ENCODE measurements at regions not wholly inside any gene's neighbourhood (a gene's known extent, or its start where the extent isn't known, plus 50 kb on each side); places are given as distances from the start of the nearest gene placed in this dataset.
"Not testable (repeated sequence)": the region's sequence is repeated elsewhere in the genome, so short reads cannot be mapped to it uniquely, and the experiment has no call there.

DNA sequence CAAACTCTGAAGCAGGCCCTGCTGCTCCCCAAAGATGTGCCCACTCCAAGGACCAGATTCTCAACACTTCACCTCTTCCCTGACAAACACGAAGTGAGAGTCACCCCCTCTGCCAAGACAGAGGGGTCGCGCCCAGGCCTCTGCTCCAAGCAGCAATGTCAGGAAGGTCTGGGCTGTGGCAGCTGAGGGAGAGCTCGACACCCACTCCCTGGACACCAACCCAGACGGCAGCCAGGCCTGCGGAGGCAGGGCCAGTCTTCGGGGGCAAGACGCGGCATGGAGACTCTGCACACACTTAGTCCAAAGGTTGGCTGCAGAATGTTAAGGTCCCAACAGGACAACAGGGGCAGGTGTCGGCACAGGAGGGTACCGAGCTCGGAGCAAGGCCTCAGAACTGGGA is 144.2 kb downstream of the DLL1 start:
- no peak for DNase-seq

DNA sequence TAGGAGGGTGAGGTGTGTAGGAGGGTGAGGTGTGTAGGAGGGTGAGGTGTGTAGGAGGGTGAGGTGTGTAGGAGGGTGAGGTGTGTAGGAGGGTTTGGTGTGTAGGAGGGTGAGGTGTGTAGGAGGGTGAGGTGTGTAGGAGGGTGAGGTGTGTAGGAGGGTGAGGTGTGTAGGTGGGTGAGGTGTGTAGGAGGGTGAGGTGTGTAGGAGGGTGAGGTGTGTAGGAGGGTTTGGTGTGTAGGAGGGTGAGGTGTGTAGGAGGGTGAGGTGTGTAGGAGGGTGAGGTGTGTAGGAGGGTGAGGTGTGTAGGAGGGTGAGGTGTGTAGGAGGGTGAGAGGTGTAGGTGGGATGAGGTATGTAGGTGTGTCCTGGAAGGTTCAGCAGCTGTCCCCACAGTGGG is 144.7 kb downstream of the DLL1 start:
- DNase-seq, result not testable (repeated sequence)

DNA sequence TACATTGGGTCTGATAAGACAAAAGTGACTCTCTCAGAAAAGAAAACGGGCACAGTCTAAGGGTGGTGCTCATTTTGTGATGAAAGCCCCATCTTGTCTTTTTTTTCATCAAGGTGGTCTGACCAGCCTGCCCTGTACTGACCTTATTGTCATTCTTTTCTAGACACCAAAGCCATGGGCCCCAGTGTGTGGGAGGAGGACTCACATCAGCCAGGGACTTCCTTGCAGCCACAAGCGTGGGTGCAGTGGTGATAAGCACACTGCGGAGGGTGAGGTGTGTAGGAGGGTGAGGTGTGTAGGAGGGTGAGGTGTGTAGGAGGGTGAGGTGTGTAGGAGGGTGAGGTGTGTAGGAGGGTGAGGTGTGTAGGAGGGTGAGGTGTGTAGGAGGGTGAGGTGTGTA is 145.2 kb downstream of the DLL1 start:
- DNase-seq, result not testable (repeated sequence)

DNA sequence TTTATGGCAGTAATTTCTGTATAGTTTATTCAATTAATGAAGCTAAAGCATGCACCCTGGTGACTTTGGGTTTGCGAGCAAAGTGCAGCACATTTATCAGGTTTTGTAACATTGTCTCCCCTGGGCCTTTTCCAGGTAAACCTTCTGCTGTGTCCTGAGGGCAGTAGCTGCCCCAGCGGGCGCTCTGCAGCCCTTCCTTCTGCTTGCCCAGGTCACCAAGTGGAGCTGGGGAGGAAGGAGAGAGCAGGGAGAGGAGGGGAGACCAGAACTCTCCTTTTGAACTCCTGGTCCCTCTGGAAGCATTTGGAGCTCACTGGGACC is 145.6 kb downstream of the DLL1 start:
- DNase-seq, result no peak

DNA sequence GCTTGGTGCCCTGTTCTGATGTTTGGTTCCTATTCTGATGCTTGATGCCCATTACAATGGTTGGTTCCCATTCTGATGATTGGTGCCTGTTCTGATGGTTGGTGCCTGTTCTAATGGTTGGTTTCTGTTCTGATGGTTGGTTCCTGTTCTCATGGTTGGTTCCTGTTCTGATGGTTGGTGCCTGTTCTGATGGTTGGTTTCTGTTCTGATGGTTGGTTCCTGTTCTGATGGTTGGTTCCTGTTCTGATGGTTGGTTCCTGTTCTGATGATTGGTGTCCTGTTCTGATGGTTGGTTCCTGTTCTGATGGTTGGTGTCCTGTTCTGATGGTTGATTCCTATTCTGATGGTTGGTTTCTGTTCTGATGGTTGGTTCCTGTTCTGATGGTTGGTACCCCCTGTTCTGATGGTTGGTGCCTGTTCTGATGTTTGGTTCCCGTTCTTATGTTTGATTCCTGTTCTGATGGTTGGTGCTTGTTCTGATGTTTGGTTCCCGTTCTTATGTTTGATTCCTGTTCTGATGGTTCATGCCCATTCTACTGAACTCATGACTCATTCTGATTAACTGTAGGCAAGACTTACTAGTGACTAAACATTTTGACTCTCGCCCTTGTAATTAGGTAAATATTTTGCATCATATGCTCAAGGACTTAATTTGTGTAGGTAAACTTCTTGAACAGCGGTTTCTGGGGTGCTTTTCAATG is 146.2 kb downstream of the DLL1 start:
- peak; percentile 9 for DNase-seq

DNA sequence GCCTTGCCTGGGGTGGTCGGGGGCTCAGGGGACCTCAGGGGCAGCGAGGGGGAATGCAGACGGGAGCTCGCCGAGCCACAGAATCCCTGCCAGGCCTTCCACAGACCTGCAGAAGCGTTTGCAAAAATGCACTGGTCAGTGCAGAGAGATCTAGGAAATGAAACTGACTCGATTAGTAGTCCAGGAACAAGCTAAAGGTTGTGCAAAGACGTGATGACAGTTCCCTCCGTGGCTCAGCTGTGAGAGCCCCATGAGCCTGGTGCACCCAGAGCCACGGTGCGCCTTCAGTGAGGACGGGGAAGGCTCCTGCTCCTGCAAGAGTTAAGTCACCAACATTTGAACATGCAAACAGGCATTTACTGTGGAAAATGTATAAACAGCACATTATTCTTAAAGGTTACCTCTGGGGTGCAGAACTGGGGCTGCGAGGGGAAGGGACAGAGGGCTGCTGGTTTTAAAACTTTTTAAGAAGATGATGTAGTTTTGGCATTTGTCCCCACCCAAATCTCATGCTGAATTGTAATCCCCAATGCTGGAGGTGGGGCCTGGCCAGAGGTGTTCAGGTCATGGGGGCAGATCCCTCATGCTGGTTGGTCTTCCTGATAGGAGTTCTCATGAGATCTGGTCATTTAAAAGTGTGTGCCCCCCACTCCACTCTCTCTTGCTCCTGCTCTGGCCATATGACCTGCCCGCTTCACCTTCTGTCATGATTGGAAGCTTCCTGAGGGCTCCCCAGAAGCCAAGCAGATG is 147.3 kb downstream of the DLL1 start:
- no peak for DNase-seq

DNA sequence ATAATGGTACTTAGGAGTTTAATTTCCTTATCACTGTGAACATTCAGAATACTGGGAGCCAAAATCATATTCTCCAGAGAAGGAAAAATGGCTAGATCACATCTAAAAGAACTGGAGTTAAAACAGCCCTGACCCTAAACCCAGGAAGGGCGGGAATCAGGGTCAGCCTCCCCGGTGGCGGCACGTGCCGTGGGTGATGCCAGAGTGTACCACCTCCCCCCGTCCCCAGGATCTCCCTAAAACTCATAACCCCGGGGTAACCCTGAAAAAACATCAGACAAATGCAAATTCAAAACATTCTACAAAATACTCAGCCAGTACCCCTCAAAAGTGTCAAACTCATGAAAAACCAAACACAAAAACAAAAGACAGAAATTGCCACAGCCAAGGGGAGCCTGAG is 148.3 kb downstream of the DLL1 start:
- no peak for DNase-seq

DNA sequence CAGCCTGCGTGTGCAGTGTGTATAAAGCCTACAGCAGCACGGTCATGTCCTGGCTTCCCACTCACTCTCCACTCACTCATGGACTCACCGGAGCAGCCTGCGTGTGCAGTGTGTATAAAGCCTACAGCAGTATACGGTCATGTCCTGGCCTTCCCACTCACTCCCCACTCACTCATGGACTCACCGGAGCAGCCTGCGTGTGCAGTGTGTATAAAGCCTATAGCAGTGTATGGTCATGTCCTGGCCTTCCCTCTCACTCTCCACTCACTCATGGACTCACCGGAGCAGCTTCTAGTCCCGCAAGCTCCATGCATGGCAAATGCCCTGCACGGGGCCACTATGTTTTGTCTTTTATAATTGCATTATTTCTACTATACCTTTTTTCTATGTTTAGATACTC is 149.8 kb downstream of the DLL1 start:
- not testable (repeated sequence) for DNase-seq

DNA sequence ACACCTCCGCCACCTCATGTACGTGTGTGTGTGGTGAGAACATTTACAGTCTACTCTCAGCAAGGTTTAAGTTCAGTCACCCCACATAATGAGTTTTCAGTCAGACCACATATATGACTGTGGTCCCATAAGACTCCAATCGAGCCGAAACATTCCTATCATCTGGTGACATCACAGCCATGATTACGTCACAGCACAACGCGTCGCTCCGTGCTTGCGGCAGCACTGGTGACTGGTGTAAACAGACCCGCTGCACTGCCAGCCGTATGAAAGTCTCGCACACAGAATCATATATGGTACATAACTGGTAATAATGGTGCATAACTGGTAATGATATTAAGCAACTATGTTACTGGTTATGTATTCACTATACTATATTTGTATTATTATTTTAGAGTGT is 150.7 kb downstream of the DLL1 start:
- DNase-seq, result no peak

DNA sequence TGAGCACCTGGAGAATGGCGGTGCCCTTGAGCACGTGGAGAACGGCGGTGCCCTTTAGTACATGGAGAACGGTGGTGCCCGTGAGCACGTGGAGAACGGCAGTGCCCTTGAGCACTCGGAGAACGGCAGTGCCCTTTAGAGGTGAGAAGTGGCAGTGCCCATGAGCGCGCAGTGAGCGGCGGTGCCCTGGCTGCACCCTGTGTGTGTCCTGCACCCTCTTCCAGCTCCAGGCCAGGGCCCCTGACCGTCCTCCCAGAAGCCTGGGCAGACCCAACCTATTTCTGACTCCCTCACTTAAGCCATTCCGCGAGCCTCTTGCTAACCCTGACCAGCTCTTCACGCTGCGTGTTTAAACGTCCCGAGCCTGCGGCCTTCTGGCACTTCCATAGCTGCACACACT is 151.3 kb downstream of the DLL1 start:
- no peak for DNase-seq

DNA sequence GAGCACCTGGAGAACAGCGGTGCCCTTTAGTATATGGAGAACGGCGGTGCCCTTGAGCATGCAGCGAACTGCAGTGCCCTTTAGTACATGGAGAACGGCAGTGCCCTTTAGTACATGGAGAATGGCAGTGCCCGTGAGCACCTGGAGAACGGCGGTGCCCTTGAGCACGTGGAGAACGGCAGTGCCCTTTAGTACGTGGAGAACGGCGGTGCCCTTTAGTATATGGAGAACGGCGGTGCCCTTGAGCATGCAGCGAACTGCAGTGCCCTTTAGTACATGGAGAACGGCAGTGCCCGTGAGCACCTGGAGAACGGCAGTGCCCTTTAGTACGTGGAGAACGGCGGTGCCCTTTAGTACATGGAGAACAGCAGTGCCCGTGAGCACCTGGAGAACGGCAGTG is 151.8 kb downstream of the DLL1 start:
- DNase-seq, result not testable (repeated sequence)

DNA sequence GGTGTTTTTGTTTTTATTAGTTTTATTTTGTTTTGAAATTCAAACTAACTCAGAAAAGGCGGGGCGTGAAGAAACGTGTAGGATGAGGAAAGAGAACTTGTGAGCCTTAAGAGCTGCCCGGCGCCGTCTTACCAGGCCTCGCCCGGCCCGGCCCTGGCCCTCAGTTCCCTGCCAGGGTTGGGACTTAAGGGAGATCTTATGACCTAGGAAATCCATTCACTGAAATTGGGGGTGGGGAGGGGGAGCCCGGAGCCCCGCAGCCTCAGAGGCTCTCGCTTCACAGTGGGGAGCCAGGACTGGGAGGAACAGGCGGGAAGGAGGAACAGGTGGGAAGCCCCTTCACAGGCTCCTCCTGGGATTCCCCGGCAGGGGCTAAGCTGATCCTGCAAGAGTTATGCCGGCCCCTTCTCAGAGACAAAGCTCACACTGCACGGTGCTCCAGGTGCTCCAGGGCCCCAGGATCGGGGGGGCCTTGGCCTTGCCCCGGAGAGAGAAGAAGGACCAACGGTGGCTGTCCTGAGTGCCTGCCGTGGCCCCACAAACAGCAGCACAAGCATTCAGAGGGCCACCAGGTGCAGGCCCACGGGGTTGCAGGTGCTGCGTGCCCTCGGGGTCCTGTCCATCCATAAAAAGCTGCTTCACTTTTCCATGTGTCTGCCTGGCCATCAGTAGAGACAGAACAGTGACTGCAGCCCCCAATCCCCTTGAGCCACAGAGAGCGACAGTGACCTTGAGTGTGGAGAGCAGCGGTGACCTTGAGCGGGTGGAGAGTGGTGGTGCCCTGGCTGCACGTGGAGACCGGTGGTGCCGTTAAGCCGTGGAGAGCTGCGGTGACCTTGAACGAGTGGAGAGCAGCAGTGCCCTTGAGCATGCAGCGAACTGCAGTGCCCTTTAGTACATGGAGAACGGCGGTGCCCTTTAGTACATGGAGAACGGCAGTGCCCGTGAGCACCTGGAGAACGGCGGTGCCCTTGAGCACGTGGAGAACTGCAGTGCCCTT is 152.7 kb downstream of the DLL1 start:
- DNase-seq, result no peak

DNA sequence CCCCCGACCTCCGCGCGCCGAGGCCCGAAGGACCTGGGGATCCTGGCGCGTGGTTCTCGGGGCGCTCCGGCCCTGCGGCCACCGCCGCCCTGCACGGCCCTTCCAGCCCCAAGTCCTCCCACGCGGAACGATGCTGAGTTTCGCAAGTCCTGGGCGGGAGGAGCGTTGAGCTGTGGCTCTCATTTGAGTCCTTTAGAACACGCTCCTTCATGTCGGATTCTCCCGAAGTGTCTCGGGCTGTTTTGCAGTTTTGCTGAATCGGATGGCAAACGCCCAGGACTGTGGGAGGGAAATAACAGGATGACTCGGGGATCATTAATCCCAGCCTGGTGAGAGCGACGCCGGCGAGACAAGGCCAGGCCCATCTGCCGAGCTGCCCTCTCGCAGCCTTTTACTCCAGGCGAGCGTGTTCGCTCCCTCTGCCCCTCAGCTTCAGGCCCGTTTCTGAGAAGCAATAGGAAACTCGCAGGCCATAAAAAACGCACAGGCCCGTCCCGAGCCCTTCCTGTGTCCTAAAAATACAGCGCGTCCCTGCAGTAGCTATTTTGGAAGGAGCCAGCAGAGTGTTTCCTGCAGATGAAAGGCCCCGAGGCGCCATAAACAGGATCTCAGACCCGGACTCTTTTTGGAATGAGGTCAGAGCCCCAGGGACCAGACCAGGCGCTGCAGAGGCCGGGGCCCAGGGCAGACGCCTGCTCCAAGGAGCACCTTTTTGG is 153.5 kb downstream of the DLL1 start:
- no peak for DNase-seq

DNA sequence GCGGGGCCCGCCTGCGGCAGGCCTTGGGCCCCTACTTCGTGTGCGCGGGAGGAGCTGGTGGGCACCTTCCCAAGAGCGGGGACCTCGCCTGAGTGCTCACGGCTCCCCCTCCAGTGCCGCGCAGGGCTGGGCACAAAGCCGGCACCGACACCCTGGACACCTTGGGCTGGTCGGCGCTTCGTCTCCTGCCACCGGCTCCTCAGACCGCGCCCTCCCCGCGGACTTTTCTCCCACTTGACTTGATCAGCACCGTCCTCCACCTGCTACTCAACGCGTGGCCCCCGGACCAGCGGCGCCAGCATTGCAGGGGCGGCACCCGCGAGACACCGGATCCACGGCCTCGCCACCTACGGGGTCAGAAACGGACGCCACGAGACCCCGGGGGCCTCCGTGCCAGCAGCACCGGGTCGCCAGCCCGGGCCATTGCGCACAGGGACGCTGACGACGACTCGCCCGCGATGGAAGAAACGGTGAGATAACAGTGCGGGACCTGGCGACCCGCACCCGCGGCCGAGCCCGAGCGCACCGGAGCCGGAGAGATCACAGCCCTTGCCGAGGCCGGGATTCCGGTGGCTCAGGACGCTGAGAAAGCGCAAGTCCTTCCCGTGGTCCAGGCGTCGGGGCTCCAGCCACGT is 154.2 kb downstream of the DLL1 start:
- DNase-seq, result no peak

DNA sequence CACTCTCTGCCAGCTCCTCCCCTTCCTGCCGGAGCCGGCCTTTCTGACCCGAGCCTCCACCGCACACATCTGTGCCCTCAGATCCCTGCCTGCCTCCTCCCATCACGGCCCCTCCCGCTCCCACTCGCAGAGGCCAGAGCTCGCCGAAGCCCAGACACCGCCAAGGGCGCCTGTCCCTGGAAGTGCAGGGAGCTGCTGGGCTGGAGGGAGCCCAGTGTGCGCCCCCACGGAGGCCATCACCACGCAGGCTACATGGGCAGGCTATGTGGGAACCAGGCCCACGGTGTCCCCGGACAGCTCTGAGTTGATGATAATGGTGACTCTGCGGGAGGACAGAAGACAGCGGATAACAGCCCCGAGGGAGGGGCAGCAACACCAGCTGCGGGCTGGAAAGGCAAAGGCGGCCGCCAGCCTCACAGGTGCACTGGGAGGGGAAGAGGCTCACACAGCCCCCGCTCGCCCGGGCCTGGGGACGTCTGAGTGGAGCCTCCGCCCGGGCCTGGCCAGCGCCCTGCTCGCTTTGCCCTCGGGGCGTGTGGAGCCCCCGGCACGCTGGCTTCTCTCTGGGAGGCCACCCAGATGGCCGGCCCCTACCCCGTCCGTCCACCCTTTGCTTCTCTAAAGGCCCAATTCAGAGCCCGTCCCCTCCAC is 154.9 kb downstream of the DLL1 start:
- no peak for DNase-seq

DNA sequence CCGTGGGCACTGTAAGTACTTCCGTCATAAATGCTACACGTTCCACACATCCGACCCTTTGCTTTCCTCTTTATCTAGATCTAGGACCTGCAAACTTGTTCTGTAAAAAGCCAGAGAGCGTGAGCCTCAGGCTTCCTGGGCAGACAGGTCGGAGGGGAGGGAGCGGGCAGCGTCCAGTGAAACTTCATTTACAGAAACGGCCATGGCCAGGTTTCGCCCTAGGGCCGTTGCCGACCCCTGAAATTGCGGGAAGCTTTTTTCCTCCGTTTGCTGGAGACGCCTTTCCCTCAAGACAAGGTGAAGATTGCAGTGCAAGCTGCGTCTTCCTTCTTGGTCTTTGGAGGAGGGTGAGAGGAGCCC is 155.4 kb downstream of the DLL1 start:
- DNase-seq, result no peak

DNA sequence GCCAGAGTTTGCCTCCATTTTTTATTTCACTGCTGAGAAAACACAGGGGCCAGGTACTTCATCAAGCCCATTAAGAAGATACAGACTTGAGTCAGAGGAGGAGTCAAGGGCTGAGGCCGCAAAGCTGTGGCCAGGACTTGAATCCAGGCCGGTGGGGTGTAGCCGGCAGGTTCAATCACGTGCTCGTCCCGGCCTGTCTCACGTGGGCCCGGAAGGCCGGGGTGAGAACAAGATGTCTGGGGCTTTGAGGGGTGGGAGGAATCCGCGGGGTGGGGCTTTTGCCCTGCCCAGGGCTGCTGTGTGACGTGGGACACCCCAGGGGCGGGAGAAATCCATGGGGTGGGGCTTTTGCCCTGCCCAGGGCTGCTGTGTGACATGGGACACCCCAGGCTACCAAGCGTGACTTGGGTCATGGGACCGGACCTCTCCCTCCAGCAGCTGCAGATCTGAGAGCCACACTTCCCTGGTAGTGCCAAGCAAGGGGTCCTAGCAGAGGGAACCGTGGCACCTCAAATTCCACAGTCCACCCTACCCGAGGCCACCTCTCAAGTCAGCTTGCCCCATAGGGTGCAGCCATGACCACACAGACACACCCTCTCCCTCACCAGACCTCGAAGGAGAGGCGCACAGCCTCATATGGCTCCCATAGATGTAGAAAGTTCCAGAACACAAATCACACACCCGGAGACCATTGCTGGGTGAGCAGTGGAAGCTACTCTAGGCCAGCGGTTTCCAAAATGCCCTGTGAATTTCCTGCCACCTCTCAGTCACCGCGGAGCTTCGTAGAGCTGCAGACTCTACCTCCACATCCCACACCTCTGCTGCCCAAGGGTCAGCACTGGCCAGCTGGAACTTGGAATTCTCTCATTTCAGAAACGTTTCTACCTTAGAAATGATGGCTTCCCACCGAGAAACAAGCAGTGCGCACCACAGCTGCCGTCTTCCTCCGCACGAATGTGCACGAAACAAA is 156.1 kb downstream of the DLL1 start:
- DNase-seq, result no peak

DNA sequence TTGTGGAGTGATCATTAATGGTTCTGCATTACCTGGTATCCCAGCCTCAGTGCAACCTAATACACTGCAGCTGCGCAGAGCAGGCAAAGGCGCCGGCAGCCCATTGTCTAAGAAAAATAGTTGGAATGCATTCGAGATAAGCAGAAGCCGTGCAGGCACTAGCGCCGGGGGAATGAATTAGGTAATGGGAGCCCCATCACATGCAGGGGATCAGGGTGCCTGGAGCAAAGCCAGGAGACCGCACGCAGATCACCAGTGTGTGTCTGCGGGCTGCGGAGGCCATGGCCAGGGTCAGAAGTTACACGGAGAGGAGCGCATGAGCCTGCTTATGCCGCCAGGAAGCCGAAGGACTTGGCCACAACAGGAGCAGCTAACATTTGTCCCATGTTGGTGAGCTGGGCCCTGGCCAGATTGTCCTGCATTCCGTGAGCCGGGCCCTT is 156.8 kb downstream of the DLL1 start:
- no peak for DNase-seq

DNA sequence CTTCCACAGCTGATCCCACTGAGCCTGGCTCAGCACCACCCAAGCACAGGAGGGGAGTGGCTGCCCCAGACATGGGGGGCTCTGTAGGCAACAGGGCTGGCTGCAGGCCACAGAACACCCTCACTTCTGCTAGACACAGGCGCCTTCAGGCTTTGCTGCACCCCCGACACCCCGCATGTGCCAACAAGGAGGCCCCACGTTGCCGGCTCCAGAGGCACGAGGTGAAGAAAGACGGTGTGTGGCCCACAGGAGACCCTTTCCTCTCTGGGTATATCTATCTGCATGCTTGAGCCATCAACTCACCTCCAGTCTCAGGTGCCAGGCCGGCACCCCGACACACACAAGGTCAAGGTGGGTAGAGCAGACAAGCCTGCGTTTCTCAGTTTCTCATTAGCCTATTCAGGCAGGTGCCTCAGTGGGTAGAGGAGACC is 158.3 kb downstream of the DLL1 start:
- no peak for DNase-seq

DNA sequence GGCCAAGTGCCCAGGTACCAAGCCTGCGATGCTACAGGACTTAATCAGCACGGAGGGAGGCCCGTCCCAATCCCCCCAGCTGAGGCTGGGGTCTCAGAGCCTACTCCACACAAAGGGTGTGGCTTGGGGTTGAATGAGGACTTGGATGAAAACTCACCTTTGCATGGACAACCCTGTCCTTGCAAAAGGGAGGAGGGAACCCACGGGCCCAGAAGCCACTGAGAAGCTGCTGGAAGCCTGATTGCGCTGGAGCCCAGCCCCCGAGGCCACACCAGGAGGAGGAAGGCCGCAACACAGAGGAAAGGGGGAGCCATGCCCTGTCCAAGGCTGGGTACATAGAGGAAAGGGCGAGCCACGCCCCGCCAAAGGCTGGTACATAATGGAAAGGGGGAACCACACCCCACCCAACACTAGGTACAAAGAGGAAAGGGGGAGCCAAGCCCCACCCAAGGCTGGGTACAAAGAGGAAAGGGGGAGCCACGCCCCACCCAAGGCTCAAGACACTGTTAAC is 158.8 kb downstream of the DLL1 start:
- DNase-seq, result no peak
